GM21528 (cell line): ENCODE measurements at regions not wholly inside any gene's neighbourhood (a gene's known extent, or its start where the extent isn't known, plus 50 kb on each side); places are given as distances from the start of the nearest gene placed in this dataset.
"Not testable (repeated sequence)": the region's sequence is repeated elsewhere in the genome, so short reads cannot be mapped to it uniquely, and the experiment has no call there.

Source experiments
- ATAC-seq: cut with Tn5 transposase; IDR thresholded peaks from one replicate; pipeline ENCODE4 v1.9.1; 2021; ENCODE audit warnings: mild to moderate bottlenecking, moderate library complexity; ENCODE audit not compliant: unreplicated experiment, low FRiP score

- no peak for ATAC-seq
Measured at GRCh38 chr4:180350901-180351300, 1892.3 kb upstream of the TENM3 start.

DNA sequence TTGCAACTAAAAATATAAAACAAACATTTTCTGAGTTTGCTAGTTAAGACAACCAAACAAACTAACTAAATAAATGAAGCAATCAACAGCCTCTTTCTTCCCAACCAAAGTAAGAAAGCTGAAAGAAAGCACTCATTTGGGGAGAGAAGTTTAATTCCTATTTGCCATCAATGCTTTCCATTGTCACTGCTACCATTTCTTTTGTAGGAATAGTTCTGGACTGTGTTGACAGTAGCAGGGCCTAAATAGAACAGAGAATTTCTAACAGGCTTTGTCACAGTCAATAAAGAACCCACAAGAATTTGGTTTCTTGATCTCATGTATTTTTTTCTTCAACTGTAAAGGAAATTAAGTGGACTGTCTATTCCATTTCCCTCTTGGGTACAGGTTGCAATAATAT is 1886.4 kb upstream of the TENM3 start:
- ATAC-seq = no peak

- ATAC-seq = not testable (repeated sequence)
Measured at GRCh38 chr4:180360113-180360512, 1883.1 kb upstream of the TENM3 start.

DNA sequence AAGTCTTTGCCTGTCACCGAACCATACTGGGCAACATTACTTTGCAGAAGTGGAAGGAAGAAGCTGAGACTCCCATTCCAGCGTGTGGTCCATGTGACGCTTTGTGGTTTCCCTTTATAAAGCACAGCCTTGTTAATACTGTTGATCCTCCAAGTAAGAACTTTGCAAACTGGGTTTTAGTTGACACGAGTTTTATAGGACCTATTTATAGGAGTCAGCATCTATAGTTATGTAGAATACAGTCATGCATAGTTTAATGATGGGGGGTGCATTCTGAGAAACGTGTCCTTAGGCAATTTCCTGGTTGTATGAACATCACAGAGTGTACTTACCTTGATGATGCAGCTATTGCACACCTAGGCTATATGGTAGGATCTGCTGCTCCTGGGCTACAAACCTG is 1879.4 kb upstream of the TENM3 start:
- no peak for ATAC-seq

DNA sequence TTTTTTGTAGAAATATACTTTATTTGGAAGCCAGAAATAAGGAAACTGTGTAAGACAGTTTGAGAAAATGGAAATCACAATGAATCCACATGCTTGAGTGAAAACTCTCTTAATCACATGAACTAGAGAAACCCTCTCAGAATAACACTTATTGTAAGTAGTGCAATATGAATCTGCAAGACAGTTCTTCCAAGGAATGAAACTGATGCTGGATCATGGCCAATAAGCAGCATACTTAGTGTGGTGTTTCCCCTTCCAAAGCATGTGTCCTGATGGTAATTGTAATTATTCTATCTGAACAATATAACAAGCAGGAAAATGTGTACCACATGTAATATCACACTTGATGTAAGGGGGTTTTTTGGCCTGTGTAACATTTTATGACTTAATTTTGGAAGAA is 1870.5 kb upstream of the TENM3 start:
- no peak for ATAC-seq

DNA sequence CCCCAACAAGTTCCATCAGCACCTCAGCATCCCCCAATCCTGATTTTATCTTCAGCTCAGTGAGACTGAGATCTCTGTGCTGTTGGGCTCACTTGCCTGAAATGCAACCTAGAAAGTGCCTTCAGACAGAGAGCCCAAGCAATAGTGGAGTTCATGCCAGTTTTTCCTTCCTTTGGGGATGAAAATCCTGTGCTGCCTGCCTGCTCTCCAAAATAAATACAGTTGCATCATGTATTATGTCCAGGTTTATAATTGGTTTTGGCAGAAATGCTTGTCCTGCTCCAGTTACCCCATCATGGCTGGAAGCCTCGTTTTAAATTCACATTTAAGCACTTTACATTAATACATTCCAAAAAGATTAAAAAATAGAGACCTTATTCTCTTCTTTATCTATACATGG is 1865.5 kb upstream of the TENM3 start:
- ATAC-seq = no peak

DNA sequence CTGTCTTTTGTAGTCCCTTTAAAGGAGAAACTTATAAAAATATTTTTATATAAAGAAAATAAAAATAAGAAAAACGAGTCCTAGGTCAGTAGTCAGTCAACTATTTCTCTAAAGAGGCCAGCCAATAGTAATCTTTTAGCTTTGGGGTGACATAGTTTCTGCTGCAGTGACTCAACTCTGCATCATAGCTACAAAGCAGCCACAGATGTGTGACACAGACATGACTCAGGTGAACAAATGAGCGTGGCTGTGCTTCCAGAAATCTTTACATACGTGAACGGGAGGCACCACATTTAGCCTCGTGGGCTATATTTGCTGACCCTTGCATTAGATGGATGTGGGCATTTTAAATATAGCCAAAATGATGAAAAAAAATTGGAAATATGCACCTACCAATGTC is 1862.5 kb upstream of the TENM3 start:
- no peak for ATAC-seq

GRCh38 chr4:180391613-180392012 is 1851.6 kb upstream of the TENM3 start:
- no peak for ATAC-seq

GRCh38 chr4:180394312-180394711 is 1848.9 kb upstream of the TENM3 start:
- ATAC-seq = no peak

- ATAC-seq = no peak
Measured at GRCh38 chr4:180394730-180395129, 1848.5 kb upstream of the TENM3 start.

DNA sequence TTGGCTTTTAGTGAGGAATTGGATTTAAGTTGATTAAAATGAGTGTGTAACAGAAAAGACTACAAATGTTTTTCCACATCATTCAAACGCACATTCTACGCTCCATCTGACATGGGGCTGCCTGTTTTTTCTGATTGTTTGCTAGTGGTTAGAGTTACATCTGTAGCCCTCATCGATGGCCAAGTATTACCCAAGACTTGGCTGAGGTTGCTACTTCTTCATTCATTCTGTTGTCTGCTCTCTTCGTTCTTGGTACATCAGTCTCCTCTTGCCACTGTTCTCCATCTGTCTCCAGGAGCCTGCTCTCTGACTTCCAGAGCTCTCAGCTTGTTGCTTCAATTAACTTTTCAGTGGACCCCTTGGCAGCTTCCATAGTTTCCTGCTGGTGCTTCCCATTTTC is 1844.6 kb upstream of the TENM3 start:
- ATAC-seq = no peak

DNA sequence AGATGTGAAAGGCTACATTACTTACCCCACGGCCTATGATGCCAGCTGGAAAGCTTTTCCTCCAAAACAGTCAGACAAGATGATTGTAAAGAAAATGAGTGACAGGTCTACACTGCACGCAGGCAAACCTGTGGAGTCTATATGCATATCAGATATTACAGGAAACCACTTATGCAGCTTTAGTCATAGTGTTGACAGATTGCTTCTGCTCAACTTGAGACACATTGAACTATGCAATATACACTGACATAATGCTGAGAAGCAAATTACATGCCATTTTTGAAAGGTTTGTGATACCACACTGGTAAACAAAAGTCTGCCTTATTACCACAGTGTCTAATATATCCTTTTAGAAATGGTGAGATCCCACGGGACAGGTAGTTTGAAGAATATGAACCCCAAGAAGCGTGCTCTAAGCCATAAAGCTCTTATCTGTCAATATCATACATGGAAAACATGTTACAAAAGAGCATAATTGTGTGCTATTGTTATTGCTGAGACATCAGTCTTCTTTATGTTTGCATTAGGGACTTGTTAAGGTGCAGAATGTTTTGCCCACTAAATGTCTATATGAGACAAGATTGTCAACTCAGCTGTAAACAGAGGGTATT is 1835.8 kb upstream of the TENM3 start:
- no peak for ATAC-seq

DNA sequence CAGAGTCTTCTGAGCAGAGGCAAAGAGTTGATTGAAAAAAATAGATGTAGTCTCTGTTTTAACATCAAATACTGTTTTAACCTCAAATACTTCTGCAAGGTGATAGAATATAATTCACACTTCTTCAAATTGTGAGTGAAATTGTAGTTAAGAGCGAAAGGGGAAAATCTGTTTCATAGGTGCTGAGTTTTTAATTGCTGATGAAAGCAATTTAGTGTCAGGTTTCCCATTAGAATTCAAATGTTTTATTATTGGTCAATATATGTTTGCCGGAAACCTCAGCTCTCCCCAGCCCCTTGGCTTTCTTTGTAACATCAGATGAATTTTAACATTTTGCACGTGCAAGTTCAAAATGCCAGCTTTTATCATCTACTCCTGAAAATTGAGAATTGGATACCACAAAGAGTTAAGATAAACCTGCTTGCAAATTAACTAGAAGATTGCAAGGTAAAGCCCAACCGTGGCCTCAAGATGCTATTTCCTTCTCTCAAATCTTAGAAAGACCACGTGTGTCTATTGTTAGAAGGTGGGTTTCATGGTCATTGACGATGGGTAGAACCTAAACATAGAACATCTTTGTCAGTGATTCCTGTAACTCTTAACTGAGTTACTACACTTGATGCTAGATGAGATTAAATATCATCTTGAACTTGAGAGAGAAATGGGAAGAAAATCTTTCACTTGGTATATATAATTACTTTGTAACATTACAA is 1824.2 kb upstream of the TENM3 start:
- ATAC-seq = no peak

DNA sequence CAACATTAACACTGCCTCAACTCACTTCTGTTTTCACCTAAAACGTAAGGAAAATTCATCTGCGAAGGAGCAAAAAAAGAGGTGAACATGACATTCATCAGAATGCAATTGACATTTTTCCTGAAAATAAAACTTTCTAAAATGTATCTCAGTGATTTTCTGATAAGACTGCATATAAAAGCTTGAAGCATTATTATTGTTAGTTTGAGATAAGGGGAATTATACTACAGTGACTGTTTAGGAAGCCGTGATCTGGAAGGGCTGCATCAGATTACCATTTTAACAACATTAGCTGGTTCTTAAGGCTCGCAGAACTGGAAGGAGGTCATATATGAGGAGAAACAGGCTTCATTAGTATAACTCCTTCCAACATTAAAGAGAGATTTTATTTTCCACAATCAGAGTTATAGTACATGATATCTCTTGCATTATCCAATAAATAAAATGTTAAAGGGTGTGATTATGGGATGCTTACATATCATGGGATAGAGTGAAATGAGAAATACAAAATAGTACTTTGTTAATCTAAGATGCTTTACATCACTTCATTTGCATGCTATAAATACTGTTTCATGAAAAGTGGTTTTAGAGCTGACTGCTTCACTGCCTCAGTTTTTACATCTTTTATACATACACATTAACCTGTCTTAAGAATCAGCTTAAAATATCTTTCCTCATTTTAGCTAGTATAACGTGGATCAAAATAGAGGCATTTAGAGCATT is 1820.1 kb upstream of the TENM3 start:
- no peak for ATAC-seq

DNA sequence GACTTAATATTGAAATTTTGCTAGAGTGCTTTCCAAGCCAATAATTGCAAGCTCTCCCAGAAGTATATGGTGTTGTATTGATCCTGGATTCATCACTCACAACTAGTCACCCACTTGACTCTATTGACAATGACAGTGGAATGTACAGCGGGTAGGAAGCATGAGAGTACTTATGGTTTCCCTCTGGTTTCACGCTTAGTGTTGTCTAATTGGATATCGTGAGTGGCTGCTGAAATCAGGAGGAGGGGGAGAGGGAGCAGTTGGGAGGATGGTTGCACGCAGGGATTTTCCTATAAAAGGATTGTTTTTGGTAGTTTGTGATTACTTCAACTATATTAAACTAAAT is 1819.5 kb upstream of the TENM3 start:
- ATAC-seq = no peak

DNA sequence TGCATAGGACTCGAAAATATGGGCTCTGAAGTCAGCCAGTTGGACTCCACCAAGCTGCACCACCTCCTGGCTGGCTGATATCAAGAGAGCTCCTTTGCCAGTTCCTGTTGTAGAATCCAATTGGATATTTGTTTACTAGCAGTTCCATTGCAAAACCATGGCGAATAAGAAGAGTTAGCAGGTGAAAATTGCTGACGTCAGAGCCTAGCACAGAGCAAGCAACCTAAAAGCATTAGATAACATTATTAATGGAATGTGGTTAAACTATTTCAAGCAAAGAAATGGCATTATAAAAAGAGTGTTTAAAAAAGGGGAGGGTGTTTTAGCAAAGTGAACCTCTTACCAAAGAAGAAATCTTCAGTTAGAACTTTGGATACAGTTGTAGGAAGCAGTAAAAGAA is 1816.3 kb upstream of the TENM3 start:
- ATAC-seq = no peak

- ATAC-seq = no peak
Measured at GRCh38 chr4:180430283-180430682, 1812.9 kb upstream of the TENM3 start.

DNA sequence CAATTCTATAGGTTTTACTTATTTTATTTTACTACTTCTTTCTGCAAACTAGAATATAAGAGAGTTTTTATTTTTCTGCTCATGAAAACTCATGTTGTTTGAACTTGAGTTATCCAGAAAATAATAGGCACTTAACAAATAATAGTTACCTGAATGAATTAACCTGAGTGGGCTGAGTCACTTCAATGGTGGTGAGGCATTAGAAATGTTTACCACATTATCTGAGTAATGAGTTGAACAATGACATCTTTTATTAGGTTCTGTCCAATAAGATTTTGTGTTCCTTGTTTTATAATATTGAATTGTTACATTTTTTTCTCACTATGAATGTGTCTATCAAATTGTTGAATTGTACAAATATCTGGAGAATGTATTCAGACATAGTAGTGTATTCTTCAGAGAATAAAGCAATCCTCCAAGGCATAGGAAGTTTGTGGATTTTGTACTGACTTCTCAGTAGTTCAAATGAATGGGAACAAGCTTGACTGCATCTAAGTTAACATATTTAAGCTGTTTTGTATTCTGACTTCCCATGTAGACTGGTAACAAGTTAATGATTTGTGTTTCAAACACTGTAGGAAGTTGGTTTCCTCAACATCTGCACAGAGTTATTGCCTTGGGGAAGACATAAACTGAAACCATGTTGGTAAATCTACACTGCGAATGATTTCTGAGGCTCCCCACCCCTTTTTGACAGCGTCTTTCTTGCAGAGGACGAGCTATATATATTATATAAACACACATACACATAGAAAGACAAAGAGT is 1808.9 kb upstream of the TENM3 start:
- peak; percentile 67 for ATAC-seq

DNA sequence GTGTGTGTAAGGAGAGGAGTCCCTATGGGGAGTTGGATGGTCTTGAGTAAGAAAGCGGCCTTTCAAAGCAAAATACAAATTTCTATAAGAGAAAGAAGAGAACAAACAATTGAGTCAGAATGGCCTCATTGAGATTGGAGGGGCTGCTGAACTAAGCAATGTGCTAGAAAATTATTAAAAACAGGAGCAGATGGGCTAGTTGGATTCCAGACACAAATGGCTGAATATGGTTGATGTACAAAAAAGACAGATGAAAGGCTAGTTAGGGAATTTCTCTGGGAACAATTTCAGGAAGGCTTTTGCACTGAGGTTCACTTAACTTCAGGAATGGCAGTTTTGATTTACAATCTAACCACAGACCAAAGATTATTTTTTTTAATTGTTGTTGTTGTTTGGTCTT is 1806.8 kb upstream of the TENM3 start:
- ATAC-seq = no peak

DNA sequence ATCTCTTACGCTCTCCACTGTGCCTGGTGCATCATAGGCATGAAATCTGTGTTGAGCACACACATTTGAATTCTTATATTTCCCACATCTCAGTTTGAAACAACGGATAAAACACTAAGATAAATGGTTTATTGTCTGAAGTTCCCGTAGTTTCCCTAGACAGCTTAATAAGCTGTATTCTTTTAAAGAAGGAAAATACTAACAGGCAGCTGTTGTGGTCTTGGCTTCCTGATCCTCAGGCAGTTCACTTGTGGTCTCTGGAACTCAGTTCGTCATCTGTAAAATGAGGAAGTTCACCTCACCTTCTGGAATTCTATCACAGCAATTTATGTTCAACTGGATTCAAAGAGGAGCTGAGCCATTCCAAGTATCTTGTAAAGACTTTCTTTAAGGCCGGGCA is 1805.6 kb upstream of the TENM3 start:
- ATAC-seq = no peak

DNA sequence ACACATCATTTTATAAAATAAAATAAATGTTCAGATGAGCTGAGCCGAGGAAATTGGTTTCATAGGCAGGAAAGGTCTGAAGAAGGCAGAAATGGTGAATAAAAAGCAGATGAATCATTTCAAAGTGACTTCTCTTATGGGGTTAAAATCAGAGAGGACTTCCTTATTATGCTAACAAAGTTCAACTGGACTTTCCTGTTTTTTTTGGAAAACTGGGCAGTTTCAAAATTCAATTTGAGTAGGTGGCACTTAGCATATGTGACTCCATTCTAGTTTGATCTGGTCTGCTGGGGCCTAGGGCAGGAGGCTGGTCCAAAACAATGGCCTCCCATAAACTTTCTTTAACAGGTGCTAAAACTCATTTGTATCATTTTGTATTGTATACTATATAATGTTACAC is 1794.9 kb upstream of the TENM3 start:
- no peak for ATAC-seq
